T follicular helper cell (primary cell): ENCODE measurements at regions not wholly inside any gene's neighbourhood (a gene's known extent, or its start where the extent isn't known, plus 50 kb on each side); places are given as distances from the start of the nearest gene placed in this dataset.

ENCODE experiments used
- DNase-seq: peaks from one replicate; pipeline ENCODE4 v3.0.0-alpha.2; 2020; ENCODE audit warnings: low read depth

DNA sequence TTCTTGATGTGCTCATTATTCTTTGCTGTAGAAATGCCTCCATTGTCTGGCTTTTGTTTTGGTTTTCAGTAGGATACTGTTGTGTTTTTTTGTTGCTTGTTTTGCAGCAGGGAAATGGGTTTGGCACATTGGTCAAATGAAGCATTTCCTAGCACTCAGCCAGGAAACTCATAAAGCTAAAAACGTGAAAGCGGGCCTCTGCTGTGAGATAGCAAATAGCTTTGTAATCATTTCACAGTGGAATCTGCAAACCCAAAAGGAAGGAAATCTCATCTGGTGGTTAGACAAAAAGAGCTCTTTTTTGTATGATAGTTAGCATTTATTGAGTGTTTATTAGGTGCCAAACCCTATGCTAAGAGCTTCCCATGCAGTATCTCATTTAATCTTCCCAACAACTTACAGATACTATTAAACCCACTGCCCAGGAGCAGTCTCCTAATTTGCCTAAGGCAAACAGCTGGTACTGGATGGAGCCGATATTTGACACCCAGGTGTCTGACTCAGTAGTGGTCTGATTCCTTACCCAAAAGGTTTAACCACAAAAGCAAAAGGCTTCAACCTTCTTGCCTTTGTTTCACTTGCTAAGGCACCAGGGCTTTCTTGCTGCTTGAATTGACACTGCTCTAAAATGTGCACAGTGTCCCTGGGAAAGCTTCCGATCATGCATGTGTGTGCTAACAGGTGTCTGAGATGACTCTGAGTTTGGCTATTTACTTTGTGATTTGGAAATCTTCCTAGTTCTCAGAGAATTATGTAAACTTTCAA lies 527.9 kb upstream of the MDFIC2 start:
- no peak for DNase-seq

DNA sequence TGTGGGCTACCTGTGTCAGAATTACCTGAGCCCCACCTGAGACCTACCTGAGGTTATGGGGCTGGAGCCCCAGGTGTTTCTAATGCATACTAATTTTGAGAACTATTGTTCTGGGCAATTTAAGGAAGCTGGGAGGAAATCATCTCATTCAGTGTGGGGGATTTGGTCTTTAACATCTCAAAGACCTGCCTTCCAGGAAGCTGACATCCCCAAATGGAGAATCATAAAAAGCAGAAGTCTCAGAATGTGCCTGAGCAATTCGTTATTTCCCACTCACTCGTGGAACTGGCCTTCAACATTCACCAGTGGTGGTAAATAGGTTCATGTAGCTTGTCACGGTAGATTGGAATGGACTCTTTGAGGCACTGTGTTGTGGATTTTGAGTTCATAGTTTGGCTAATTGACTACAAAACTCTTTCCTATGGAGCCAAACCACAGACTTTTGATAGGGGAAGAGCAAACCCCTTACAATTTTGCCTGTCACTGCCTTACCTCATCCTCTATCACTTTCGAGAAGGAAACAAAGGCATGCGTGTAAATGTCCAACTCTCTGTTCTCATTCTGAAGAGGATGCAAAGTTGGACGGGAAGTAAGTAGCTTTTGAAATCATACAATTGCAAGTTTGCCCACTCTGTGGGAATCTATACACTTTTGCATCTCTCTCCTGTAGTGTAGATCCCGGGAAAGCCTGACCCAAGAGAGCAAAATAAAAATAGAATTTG lies 521.0 kb upstream of the MDFIC2 start:
- no peak for DNase-seq

DNA sequence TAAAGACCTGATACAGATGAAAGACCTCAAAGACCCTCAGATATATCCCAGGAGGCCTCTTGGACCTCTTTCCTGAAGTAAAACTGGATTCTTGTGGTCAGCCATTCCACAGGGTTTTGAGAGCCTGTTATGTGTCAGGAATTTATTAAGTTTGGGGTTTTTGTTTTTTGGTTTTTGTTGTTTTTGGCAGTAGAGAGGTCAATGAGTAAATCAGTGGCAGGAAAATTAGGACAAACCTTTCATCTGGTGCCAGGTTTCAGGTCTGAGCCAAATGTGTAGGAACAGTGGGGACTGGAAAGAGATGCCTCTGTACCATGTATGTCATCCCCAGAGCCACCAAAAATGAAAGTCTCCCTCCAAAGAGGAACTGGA lies 520.4 kb upstream of the MDFIC2 start:
- DNase-seq = no peak

DNA sequence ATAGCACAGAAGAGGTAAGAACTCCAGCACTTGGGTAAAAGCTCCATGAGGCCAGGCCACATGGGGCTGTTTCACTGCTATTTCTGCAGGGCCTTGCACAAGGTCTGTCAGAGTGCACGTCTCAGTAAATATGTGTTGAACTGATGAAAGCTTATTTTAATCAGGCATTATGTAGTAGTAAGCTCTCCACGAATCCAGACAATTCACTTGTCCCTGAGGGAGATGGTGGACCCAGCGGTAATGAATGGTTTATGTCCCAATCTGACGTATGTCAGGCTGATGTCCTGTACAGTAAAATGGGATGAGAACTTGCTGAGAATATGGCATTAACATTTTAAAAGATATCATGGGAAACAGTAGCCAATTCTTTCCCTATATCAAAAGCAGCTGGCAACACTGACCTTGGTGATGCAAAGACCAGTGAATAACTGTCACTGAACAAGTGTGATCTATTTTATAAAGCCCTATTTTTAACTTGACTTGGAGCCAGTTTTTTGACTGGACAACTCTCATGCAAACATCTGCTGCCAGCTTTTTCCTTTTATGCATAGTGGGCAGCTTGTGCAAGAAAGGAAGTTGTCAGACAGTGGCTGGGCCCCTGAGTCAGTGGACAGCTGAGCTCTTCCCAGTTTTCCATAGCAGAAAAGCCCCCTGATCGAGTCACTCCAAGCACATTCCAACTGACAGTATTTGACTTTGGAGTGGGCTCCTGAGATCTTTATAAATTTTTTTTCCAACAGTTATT lies 519.8 kb upstream of the MDFIC2 start:
- no peak for DNase-seq

DNA sequence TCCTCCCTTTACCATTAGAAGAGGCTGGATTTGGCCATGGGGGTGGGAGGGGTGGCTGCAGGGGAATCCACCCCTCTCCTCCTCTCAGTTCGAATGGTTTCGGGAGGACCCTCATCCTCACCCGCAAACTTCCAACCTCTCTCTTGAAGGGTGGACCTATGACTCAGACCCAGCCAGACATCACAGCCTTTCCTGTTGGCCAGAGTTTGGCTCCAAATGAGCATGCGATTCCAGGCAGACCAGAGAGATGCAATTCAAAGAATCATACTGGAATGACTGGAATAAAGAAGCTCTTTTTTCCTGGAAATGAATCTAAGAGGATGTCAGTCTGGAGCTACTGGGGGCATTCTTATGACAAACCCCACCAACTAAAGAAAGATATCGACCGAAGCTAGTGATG lies 516.7 kb upstream of the MDFIC2 start:
- no peak for DNase-seq

DNA sequence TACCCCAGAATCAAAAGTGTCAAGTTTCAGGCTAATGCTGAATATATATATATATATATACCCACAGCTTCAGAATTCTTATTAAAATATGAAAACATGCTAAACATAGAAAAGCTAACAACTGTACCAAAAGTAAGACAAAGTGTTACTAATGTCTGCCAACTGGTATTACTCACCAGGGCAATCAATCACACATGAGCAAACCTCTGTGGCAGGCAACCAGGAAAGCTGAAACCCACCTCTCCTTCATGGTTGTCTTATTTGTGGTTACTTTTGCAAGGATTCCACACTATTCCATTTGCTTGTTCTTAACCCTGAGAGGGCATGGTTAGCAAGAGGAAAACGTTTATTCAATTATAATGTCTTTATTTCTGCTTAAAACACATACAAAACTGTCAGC lies 512.3 kb upstream of the MDFIC2 start:
- DNase-seq = no peak

DNA sequence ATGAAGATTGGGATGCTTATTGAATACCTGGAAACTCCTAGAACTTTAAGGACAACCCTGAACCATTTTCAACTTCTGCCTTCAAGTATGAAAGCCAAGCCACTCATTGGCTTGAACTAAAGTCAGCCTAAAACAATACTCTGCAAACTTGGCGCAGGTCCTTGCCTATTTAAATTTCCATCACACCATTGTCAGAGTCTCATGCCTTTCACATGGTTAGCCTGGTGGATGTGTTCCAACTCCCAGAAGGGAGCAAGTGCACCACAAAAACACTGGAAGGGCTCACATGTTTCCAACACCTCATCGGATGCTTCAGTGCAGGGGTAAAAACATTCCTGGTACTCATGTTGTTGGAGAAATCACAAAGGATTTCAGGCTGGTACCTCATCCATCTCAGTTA lies 511.6 kb upstream of the MDFIC2 start:
- no peak for DNase-seq

DNA sequence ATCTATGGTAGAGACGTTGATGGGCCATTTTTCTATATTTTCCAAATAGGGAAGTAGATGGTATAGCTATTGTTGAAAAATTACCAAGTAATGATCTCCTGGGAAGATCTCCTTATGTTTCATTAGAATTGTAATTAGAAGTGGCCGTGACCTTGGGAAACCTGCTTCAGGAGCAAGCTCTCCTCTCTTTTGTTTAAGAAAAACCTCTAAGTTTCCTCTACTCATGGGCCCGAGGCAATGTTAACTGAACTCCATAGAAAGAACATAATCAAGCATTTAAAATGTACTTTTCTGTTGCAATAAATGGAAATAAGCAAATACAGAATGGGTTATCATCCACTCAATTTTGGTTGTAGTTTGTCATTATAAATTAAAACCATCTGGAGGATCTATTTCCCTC lies 511.2 kb upstream of the MDFIC2 start:
- no peak for DNase-seq

DNA sequence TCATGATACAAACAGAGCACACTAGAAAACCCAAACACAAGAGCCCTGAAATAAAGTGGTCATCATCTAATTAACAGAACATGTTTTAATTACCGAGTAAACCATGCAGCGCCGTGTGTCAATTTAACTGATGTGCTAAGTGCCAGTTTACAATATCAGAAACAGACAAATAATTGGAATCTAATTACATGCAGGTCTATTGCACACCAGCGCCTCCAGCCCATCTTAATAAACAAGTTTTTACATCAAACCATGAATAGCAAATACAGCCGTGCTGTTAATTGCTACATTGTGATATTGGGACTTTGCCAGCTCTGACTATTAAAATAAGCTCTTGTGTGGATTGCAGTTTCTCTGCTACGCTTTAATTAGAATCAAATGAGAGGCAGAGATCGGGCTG lies 510.2 kb upstream of the MDFIC2 start:
- DNase-seq = no peak

DNA sequence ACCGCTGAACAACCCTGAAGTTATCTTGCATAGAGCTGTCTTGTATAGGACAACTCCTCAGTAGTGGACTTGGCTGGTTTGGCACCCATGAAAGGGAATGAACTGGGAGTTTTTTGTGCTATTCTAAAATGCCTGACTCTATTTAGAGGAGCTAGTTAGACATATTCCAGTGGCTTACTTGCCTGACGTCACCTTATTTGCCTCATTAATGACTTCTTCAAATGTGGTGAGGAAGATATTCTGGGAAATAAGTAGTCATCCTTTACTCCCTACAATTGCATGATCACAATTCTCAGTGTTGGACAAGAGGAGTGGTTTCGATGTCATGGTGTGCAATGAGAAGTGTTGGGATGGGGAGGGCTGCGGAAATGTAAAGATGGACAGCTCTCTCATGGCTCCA lies 509.2 kb upstream of the MDFIC2 start:
- DNase-seq = no peak

DNA sequence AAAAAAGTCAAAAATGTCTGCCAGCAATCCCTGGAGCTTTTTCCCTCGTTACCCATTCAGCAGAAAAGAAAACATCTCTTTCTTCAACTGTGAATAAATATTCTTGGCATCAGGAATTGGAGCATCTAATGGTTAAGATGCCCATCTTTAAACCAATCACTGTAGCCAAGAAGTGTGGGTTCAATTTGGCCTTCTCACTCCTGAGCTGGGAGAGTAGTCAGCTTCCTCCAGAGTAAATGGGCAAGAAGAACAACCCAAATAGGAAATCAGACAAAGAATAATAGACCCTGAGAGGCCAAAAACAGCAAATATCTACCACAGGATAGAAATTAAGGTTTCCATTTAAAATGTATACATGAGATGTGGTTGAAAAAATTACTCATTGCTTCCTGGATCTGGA lies 508.0 kb upstream of the MDFIC2 start:
- DNase-seq = no peak

DNA sequence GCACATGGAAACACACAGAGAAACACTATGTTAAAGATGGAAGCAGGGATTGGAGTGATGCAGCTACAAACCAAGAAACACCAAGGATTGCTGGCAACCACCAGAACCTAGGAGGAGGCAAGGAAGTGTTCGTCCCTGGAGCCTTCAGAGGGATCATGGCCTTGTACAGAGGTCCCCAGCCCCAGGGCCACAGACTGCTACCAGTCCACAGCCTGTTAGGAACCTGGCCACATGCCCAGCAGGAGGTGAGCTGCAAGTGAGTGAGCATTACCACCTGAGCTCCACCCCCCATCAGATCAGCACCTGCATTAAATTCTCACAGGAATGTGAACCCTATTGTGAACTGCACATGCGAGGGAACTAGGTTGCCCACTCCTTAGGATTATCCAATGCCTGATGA lies 505.7 kb upstream of the MDFIC2 start:
- DNase-seq = no peak

DNA sequence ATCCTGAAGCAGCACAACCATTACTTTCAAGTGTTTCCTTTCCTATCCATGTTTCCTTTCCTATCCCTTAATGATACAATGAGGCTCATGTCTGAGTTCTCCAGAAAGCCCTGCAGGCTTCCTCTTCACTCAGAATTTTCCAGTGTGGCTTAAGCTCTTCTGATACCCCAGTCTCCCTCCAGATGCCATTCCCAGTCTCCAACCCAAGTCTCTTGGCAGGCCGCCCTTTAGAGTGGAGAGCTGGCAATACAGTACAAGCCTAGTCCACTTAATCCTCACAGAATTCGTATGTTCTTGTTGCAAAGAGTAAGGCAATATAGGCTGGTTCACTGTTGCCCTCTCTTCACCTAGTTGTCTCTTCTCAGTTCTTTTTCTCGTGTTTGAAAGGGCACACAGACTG lies 503.9 kb upstream of the MDFIC2 start:
- no peak for DNase-seq

DNA sequence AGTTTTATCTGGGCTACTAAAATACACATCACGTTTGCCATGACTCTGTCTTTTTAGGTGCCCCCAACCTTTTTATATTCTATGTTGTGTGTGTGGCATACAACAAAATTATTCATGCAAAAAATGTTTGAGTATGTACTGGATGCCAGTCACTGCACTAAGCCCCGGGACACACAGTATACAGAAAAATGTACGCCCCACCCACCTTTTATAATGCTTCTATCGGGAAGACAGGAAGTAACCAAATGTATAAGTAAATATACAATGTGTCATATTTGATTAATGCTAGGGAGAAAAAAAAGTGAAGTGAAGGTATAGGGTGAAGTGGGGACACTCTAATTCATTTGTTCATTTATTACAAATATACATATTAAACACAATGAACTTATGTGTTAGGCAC lies 503.4 kb upstream of the MDFIC2 start:
- no peak for DNase-seq

DNA sequence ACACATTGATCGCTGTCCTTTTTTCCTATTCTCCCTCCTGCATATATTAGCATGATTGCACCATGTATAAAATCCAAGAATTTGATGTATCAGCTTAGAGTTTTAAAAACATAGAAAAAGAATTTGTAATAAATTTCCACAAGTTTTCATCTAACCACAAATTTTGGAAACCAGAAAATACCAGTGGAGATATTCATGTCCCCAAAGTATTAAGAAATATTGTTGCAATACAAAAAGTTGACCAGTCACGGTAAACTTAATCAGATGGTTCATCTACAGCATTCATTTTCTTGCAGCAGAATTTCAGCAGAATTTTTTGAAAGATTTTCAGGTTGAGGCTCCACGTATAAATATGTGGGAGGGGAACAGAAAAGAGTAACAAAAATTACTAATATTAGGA lies 500.9 kb upstream of the MDFIC2 start:
- DNase-seq = no peak

DNA sequence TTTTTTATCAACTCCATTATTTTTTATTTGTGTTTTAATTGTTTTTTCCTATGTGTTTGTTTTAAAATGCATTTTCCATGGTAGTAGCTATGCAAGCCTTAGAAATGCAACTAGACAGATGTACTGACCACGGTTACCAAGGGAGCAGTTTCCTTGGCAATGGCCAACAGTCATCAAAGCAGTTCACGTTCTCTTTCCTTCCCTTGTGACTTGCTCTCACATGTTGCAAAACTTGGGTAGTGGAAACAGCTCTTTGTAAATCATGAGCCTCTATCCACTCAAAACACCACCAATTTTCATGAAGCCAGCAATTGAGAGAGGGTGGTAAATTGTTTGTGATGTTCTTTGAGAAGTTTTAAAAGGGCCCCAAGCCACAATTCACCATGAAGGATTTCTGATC lies 499.4 kb upstream of the MDFIC2 start:
- DNase-seq = no peak

DNA sequence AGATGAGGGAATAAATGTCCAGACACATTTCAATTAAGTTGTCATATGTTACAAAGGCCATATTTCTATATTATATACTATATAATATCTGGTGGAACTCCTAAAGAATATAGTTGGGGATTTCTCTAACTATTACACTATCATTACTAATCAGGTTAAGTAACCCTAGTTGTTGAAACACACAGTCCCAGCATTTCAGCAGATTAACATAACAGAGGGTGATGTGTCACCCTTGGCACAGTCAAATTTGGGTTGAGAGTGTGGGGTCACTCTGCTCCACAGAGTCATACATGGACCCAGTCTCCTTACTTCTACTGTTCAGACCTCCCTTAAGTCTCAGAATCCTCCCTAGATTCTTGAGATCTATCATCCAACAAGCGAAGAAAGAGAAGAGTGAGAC lies 496.4 kb upstream of the MDFIC2 start:
- DNase-seq = no peak

DNA sequence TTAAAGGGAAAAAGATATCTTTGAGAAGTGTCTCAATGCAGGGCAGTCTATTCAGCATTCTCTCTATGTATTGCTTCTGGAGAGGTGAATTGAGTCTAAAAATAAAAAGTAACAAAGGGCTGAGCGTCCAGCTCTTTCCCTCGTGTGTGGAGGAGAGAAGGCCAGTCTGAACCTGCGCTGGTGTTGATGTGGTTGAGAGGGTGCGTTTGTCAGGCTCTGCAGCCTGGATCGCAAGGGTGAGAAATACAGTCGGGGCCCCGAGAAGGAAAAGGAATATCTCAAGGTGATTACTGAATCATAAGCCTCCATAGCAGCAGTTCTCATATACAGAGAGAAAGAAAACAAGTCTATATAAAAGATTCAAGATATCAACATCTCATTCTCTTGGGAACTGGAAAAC lies 494.1 kb upstream of the MDFIC2 start:
- DNase-seq = no peak

DNA sequence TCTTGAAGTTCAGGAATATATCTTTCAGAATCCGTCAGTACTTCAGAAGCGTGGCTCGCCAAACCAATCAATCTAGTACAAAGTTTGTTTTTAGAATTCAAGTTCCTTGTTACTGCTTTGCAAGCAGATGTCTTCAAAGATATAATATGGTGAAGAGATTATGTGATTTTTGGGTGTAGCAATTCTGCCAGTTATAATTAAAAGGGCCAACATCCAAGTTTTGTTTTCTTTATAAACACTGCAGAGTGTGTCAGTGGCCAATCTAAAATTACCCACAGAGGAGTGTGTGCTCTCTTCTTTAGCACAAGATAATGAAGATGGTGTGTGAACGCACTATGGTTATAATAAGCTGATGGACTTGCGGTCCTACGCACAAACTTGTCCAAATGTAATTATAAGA lies 493.6 kb upstream of the MDFIC2 start:
- no peak for DNase-seq

DNA sequence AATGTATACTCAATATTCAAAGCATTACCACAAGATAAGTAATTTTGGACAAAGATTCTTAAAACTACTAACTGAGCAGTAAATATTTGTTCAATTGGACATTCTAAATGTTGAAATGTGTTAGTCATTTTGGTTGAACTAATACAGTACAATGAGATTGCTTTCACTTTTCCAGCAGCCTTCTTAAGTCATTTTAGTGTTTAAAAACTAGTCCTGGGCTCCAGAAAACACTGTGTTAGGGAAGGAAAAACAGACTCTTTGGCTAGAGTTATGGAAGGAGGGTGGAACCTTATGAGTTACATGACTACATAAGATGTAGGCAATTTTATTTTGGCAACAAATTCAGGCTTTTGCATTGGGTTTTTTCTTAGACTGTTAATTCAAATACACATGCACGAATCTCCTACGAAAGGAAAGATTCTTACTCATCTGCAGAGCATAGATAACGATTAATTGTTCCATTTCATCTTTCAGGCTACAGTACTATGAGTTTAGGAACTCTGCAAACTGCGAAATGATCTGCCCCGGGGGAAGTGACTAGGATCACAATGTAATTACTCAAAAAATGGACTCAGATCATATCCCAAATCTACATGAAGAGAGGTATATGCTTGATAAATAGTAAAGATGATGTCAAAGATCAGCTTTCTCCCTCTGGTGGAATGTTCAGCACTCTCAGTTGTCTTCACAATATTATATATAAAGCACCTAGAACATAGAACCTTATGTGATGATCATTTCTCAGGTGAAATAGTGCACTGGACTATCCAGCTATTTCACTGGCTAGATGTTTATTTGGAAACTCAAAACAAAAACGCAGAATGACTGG lies 492.8 kb upstream of the MDFIC2 start:
- no peak for DNase-seq

DNA sequence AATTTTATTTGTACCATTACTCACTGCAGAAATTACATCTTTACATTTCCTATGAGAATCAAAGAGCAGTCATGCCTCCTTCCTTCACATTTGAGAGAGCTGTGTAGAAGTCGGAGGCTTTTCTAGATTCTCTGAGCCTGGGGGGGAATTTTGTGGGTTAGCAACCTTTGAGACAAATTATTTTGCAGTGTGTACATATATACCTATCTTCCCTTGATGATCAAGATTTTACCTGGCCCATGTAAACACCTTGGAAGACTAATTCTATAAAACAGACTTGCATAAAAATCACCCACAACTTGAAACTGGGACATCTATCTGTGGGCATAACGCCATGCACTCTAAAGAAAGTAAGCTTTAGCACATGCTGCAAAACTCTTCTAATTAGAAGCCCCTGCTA lies 491.5 kb upstream of the MDFIC2 start:
- DNase-seq = no peak

DNA sequence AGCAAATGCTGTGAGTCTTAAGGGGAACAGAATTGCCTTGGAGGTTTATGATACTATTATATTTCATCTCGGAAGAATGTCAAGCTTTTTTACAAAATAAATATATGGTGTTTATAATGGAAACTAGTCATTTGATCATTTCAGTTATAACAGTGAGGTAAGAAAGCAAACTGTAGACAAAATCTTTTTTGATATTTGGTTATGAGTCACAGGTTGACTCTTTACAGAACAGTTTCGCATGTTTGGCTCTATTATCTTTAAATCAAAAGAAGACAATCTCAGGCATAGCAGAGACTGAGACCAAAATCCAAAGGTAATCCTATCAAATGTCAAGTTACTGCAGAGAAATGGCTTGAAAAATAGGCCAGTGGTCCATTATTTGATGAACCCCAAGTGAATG lies 490.9 kb upstream of the MDFIC2 start:
- no peak for DNase-seq
